ENCODE measurements at regions not wholly inside any gene's neighbourhood (a gene's known extent, or its start where the extent isn't known, plus 50 kb on each side); places are given as distances from the start of the nearest gene placed in this dataset.

GRCh38 chr6:166045173-166045859 lies 122.3 kb downstream of the TBXT start:
- Histone ChIP-seq H3K27ac (no peak overlapping the region), H3K9me3 (no peaks in the 10 kb centered on the region), H3K27me3 (no peaks in the 10 kb centered on the region), H3K4me3 (no peak overlapping the region), H3K36me3 (no peaks in the 10 kb centered on the region), H3K4me1 (no peaks in the 10 kb centered on the region)
- DNase-seq: no peak
- no peak for TF ChIP-seq CTCF (IDR thresholded peaks at IDR 0.05)
- no peak for TF ChIP-seq POLR2A (IDR thresholded peaks at IDR 0.05)
- intact Hi-C loops (cut with DNase I; ENCODE audit: low total_unique reads): no loop called here

- H3K4me3 ChIP-seq: no peak overlapping the region
- no peaks in the 10 kb centered on the region for H3K9me3 ChIP-seq
- no peaks in the 10 kb centered on the region for H3K36me3 ChIP-seq
- TF ChIP-seq POLR2A (IDR thresholded peaks at IDR 0.05): no peak
- no peak for TF ChIP-seq CTCF (IDR thresholded peaks at IDR 0.05)
- H3K27ac ChIP-seq: no peak overlapping the region
- no peaks in the 10 kb centered on the region for H3K27me3 ChIP-seq
- H3K4me1 ChIP-seq: no peaks in the 10 kb centered on the region
- no peak for DNase-seq
- intact Hi-C loops (cut with DNase I; ENCODE audit: low total_unique reads): no loop called here
These were observed 126.4 kb downstream of the TBXT start for GRCh38 chr6:166041277-166041676.

DNA sequence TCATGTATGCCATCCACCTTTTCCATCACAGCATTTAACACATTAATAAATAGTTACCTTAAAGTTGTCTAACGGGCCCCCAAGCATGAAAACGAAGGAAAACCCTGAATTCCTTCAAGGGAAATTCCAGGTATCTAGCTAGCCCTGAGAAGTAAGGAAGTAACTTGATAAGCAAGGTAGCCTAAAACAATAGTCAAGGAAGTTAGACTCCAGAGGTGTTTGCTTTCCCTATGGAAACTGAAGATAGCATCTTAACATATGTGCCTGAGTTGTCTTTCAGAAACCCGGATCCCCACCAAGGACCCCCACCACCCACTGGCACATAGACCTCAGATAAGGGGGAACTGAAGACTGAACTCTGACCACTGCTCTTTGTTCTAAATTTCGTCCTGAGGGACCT lies 127.4 kb downstream of the TBXT start:
- intact Hi-C loops (cut with DNase I; ENCODE audit: low total_unique reads): no loop called here
- Histone ChIP-seq H3K27ac (no peak overlapping the region), H3K36me3 (no peaks in the 10 kb centered on the region), H3K9me3 (no peaks in the 10 kb centered on the region), H3K4me1 (no peaks in the 10 kb centered on the region), H3K27me3 (no peaks in the 10 kb centered on the region), H3K4me3 (no peak overlapping the region)
- TF ChIP-seq POLR2A (IDR thresholded peaks at IDR 0.05) (no peak), CTCF (IDR thresholded peaks at IDR 0.05) (no peak)
- no peak for DNase-seq

- Histone ChIP-seq H3K27me3 (no peaks in the 10 kb centered on the region), H3K9me3 (no peaks in the 10 kb centered on the region), H3K4me1 (no peaks in the 10 kb centered on the region), H3K27ac (no peak overlapping the region), H3K36me3 (no peaks in the 10 kb centered on the region), H3K4me3 (no peak overlapping the region)
- TF ChIP-seq CTCF (IDR thresholded peaks at IDR 0.05): no peak
- no peak for TF ChIP-seq POLR2A (IDR thresholded peaks at IDR 0.05)
- no peak for DNase-seq
- intact Hi-C loops (cut with DNase I; ENCODE audit: low total_unique reads): no loop called here
These were observed 131.1 kb downstream of the TBXT start for GRCh38 chr6:166036316-166037095.

Data from uterus (tissue), 3 donors.